HepG2 (cell line): ENCODE measurements at regions not wholly inside any gene's neighbourhood (a gene's known extent, or its start where the extent isn't known, plus 50 kb on each side); places are given as distances from the start of the nearest gene placed in this dataset.

Source experiments
- GTF3A ChIP-seq: sonication (generic); formaldehyde crosslinking; conservative IDR thresholded peaks from 2 replicates; pipeline ENCODE4 v1.4.0; 2020; ENCODE audit warnings: mild to moderate bottlenecking, missing genetic modification reagents
- HBP1 ChIP-seq: IDR thresholded peaks from 2 replicates; pipeline ENCODE4 v1.6.1; 2016; ENCODE audit warnings: low read depth, control low read depth
- HOXA9 ChIP-seq: sonication (generic); formaldehyde crosslinking; IDR thresholded peaks from 2 replicates; pipeline ENCODE4 v1.8.1; 2022; ENCODE audit warnings: missing genetic modification reagents, mild to moderate bottlenecking, moderate library complexity, borderline replicate concordance
- MYC ChIP-seq: sonication (generic); formaldehyde crosslinking; IDR thresholded peaks from 2 replicates; pipeline ENCODE4 v1.9.0; 2021; ENCODE audit warnings: missing genetic modification reagents, borderline replicate concordance
- NRL ChIP-seq: sonication (generic); formaldehyde crosslinking; IDR thresholded peaks from 2 replicates; pipeline ENCODE4 v1.5.0; 2020; ENCODE audit warnings: missing genetic modification reagents, mild to moderate bottlenecking, moderate library complexity, borderline replicate concordance
- PHF8 ChIP-seq: sonication (generic); formaldehyde crosslinking; IDR thresholded peaks from 2 replicates; pipeline ENCODE4 v1.5.0; 2020; ENCODE audit warnings: missing genetic modification reagents
- SKI ChIP-seq: fragments of 450-650 bp; IDR thresholded peaks from one replicate; pipeline ENCODE4 v1.6.1; 2018; ENCODE audit warnings: mild to moderate bottlenecking; ENCODE audit not compliant: partially characterized antibody
- ZFP91 ChIP-seq: sonication (generic); formaldehyde crosslinking; IDR thresholded peaks from 2 replicates; pipeline ENCODE4 v1.9.0; 2022; ENCODE audit warnings: missing genetic modification reagents, mild to moderate bottlenecking, borderline replicate concordance
- ZNF543 ChIP-seq: sonication (generic); formaldehyde crosslinking; IDR thresholded peaks from 2 replicates; pipeline ENCODE4 v1.4.0; 2020; ENCODE audit warnings: mild to moderate bottlenecking, missing genetic modification reagents
- TF ChIP-seq, protein P1 (sequence below): sonication (generic); formaldehyde crosslinking; IDR thresholded peaks from 2 replicates; pipeline ENCODE4 v1.4.0; 2020; ENCODE audit warnings: mild to moderate bottlenecking, missing genetic modification reagents
- TF ChIP-seq, protein P2 (sequence below): sonication (generic); formaldehyde crosslinking; IDR thresholded peaks from 2 replicates; pipeline ENCODE4 v1.4.0; 2020; ENCODE audit warnings: missing genetic modification reagents, borderline replicate concordance
- TF ChIP-seq, protein P3 (sequence below): sonication (generic); formaldehyde crosslinking; IDR thresholded peaks from 2 replicates; pipeline ENCODE4 v1.5.0; 2020; ENCODE audit warnings: missing genetic modification reagents
- TF ChIP-seq, protein P4 (sequence below), 2 experiments: sonication (generic) in 1 of 2; formaldehyde crosslinking in 1 of 2; IDR thresholded peaks; 2 replicates each; pipeline versions ENCODE4 v1.4.0 to v1.6.1; 2018 to 2020; ENCODE audit warnings: missing genetic modification reagents in 2 of 2, borderline replicate concordance in 1 of 2, low read depth in 1 of 2, mild to moderate bottlenecking in 1 of 2, missing biosample characterization in 1 of 2
- TF ChIP-seq, protein P5 (sequence below): IDR thresholded peaks from 2 replicates; pipeline ENCODE4 v1.6.1; 2016; ENCODE audit warnings: missing genetic modification reagents, missing compliant biosample characterization

GRCh38 chr2:43024515-43025011 lies 201.8 kb downstream of the ZFP36L2 start (continued):
- TF ChIP-seq, protein P1, sequence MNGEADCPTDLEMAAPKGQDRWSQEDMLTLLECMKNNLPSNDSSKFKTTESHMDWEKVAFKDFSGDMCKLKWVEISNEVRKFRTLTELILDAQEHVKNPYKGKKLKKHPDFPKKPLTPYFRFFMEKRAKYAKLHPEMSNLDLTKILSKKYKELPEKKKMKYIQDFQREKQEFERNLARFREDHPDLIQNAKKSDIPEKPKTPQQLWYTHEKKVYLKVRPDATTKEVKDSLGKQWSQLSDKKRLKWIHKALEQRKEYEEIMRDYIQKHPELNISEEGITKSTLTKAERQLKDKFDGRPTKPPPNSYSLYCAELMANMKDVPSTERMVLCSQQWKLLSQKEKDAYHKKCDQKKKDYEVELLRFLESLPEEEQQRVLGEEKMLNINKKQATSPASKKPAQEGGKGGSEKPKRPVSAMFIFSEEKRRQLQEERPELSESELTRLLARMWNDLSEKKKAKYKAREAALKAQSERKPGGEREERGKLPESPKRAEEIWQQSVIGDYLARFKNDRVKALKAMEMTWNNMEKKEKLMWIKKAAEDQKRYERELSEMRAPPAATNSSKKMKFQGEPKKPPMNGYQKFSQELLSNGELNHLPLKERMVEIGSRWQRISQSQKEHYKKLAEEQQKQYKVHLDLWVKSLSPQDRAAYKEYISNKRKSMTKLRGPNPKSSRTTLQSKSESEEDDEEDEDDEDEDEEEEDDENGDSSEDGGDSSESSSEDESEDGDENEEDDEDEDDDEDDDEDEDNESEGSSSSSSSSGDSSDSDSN (CRISPR knock-in tag) = peak; percentile 34; the same call in 1 of the 2 replicates
- peak; percentile 58; the same call in 1 of the 2 replicates for TF ChIP-seq ZFP91 (CRISPR knock-in tag)
- TF ChIP-seq HOXA9 (CRISPR knock-in tag) = peak; percentile 26; the same call in 1 of the 2 replicates
- no peak for TF ChIP-seq SKI
- TF ChIP-seq, protein P2, sequence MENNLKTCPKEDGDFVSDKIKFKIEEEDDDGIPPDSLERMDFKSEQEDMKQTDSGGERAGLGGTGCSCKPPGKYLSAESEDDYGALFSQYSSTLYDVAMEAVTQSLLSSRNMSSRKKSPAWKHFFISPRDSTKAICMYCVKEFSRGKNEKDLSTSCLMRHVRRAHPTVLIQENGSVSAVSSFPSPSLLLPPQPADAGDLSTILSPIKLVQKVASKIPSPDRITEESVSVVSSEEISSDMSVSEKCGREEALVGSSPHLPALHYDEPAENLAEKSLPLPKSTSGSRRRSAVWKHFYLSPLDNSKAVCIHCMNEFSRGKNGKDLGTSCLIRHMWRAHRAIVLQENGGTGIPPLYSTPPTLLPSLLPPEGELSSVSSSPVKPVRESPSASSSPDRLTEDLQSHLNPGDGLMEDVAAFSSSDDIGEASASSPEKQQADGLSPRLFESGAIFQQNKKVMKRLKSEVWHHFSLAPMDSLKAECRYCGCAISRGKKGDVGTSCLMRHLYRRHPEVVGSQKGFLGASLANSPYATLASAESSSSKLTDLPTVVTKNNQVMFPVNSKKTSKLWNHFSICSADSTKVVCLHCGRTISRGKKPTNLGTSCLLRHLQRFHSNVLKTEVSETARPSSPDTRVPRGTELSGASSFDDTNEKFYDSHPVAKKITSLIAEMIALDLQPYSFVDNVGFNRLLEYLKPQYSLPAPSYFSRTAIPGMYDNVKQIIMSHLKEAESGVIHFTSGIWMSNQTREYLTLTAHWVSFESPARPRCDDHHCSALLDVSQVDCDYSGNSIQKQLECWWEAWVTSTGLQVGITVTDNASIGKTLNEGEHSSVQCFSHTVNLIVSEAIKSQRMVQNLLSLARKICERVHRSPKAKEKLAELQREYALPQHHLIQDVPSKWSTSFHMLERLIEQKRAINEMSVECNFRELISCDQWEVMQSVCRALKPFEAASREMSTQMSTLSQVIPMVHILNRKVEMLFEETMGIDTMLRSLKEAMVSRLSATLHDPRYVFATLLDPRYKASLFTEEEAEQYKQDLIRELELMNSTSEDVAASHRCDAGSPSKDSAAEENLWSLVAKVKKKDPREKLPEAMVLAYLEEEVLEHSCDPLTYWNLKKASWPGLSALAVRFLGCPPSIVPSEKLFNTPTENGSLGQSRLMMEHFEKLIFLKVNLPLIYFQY (CRISPR knock-in tag) = 0 out of 2 replicates have a peak, but pooled peaks have one; percentile 21
- 0 out of 2 replicates have a peak, but pooled peaks have one; percentile 59 for TF ChIP-seq HBP1
- 0 out of 2 replicates have a peak, but pooled peaks have one; percentile 52 for TF ChIP-seq GTF3A
- peak; percentile 31; the same call in 1 of the 2 replicates for TF ChIP-seq MYC (CRISPR knock-in tag)
- TF ChIP-seq, protein P3, sequence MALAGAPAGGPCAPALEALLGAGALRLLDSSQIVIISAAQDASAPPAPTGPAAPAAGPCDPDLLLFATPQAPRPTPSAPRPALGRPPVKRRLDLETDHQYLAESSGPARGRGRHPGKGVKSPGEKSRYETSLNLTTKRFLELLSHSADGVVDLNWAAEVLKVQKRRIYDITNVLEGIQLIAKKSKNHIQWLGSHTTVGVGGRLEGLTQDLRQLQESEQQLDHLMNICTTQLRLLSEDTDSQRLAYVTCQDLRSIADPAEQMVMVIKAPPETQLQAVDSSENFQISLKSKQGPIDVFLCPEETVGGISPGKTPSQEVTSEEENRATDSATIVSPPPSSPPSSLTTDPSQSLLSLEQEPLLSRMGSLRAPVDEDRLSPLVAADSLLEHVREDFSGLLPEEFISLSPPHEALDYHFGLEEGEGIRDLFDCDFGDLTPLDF (CRISPR knock-in tag) = no peak
- TF ChIP-seq, protein P4, sequence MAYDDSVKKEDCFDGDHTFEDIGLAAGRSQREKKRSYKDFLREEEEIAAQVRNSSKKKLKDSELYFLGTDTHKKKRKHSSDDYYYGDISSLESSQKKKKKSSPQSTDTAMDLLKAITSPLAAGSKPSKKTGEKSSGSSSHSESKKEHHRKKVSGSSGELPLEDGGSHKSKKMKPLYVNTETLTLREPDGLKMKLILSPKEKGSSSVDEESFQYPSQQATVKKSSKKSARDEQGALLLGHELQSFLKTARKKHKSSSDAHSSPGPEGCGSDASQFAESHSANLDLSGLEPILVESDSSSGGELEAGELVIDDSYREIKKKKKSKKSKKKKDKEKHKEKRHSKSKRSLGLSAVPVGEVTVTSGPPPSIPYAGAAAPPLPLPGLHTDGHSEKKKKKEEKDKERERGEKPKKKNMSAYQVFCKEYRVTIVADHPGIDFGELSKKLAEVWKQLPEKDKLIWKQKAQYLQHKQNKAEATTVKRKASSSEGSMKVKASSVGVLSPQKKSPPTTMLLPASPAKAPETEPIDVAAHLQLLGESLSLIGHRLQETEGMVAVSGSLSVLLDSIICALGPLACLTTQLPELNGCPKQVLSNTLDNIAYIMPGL (CRISPR knock-in tag; IDR thresholded peaks at IDR 0.05; ENCODE audit: borderline replicate concordance in 1 of 2, low read depth in 1 of 2) = peak; percentile 51 to 79; a peak in 3 of 4 replicates
- TF ChIP-seq, protein P5, sequence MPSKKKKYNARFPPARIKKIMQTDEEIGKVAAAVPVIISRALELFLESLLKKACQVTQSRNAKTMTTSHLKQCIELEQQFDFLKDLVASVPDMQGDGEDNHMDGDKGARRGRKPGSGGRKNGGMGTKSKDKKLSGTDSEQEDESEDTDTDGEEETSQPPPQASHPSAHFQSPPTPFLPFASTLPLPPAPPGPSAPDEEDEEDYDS (CRISPR knock-in tag) = 0 out of 2 replicates have a peak, but pooled peaks have one; percentile 23
- TF ChIP-seq NRL (CRISPR knock-in tag) = 0 out of 2 replicates have a peak, but pooled peaks have one; percentile 72
- TF ChIP-seq ZNF543 = peak; percentile 64; the same call in 1 of the 2 replicates
- peak; percentile 48; the same call in 1 of the 2 replicates for TF ChIP-seq PHF8 (CRISPR knock-in tag)
